Loucy (cell line): ENCODE measurements at regions not wholly inside any gene's neighbourhood (a gene's known extent, or its start where the extent isn't known, plus 50 kb on each side); places are given as distances from the start of the nearest gene placed in this dataset.

ENCODE experiments used
- EZH2phosphoT487 ChIP-seq: fragments of 200-600 bp; IDR thresholded peaks from 2 replicates; pipeline ENCODE4 v1.6.1; 2018; ENCODE audit warnings: antibody characterized with exemption, mild to moderate bottlenecking, moderate library complexity, borderline replicate concordance
- TF ChIP-seq, protein P1 (sequence below): fragments of 200-600 bp; sonication (generic); conservative IDR thresholded peaks from 2 replicates; pipeline ENCODE4 v1.5.1; 2014; ENCODE audit warnings: mild to moderate bottlenecking, antibody characterized with exemption, low read length

DNA sequence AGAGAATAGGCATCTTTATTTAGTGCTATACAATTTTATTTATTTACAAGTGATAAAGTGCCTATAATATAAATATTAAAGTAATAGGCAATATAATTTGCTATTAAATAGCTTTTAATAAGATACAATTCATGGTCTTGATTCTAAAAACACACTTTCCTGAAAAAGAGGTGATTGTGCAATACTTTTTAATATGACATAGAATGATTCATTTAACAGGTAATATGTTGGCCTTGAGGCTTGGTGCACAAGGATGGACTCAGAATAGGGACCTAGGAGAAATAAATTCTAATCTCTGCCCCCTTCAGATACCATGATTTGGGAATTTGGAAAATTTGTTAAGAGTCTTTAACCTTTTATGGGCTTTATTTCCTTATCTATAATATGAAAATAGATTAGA is 149.9 kb upstream of the FUT9 start:
- TF ChIP-seq, protein P1, sequence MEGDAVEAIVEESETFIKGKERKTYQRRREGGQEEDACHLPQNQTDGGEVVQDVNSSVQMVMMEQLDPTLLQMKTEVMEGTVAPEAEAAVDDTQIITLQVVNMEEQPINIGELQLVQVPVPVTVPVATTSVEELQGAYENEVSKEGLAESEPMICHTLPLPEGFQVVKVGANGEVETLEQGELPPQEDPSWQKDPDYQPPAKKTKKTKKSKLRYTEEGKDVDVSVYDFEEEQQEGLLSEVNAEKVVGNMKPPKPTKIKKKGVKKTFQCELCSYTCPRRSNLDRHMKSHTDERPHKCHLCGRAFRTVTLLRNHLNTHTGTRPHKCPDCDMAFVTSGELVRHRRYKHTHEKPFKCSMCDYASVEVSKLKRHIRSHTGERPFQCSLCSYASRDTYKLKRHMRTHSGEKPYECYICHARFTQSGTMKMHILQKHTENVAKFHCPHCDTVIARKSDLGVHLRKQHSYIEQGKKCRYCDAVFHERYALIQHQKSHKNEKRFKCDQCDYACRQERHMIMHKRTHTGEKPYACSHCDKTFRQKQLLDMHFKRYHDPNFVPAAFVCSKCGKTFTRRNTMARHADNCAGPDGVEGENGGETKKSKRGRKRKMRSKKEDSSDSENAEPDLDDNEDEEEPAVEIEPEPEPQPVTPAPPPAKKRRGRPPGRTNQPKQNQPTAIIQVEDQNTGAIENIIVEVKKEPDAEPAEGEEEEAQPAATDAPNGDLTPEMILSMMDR = no peak
- TF ChIP-seq EZH2phosphoT487 = no peak
